K562 (cell line): ENCODE measurements at regions not wholly inside any gene's neighbourhood (a gene's known extent, or its start where the extent isn't known, plus 50 kb on each side); places are given as distances from the start of the nearest gene placed in this dataset.

Source experiments
- ATAC-seq: fragments of 200-7000 bp; cut with Tn5 transposase; 3 replicates; pipeline ENCODE4 v1.9.1; 2020; ENCODE audit warnings: moderate library complexity
- BruUV-seq: library from RNA; stranded (reverse); fragments of 400-500 nt; replicated peaks from 2 replicates; lab custom pipeline; 2021; lab: Mats Ljungman, UMichigan
- CTCF ChIA-PET: fragments of 300-600 bp; formaldehyde crosslinking; extraction: SDS; loops from one replicate; lab custom pipeline; 2021; ENCODE audit warnings: low intra/inter-chr PET ratio; lab: Yijun Ruan, JAX
- POLR2A ChIA-PET: fragments of 300-600, 350-650 bp; sonication (Branson Sonifier 250); formaldehyde crosslinking; extraction: SDS; loops from one replicate; lab custom pipeline; 2021; ENCODE audit warnings: antibody characterized with exemption, inconsistent platforms; lab: Yijun Ruan, JAX
- DNase-seq, 4 experiments: peaks; one replicate each; pipeline versions ENCODE4 v3.0.0 to v3.0.0-alpha.2; 2011 to 2018; ENCODE audit warnings: low spot score in 3 of 4, mixed read lengths in 3 of 4; ENCODE audit errors: extremely low read depth in 1 of 4
- FAIRE-seq: peaks from 2 replicates; lab custom pipeline; 2011; peaks lifted over from hg19 to GRCh38; lab: Jason Lieb, UNC
- H2AFZ ChIP-seq: 2 replicates; pipeline ENCODE4 v1.6.0; 2011; ENCODE audit warnings: low read depth, low read length, control low read depth, inconsistent platforms
- H3K27ac ChIP-seq: fragments of 200-600 bp; 3 replicates; pipeline ENCODE4 v1.8.0; 2011; ENCODE audit warnings: low read depth, mild to moderate bottlenecking, control low read depth, inconsistent platforms, low read length, moderate library complexity, mixed read lengths; ENCODE audit errors: extremely low read depth
- H3K27me3 ChIP-seq, 2 experiments: fragments of 300-600 bp in 1 of 2; 2 replicates in 1 of 2; 3 replicates in 1 of 2; pipeline versions ENCODE4 v1.6.0 to v1.8.0; 2011; ENCODE audit warnings: inconsistent platforms in 2 of 2, low read length in 2 of 2, mild to moderate bottlenecking in 1 of 2, mixed read lengths in 1 of 2, moderate library complexity in 1 of 2; ENCODE audit not compliant: control insufficient read depth in 2 of 2, insufficient read depth in 2 of 2
- H3K36me3 ChIP-seq: fragments of 300-600 bp; 3 replicates; pipeline ENCODE4 v1.8.0; 2011; ENCODE audit warnings: mild to moderate bottlenecking, low read length, inconsistent platforms; ENCODE audit not compliant: control insufficient read depth, insufficient read depth
- H3K4me1 ChIP-seq, 2 experiments: fragments of 200-600 bp in 1 of 2; replicated peaks in 1 of 2; 2 replicates in 1 of 2; 3 replicates in 1 of 2; pipeline versions ENCODE4 v1.5.1 to v1.8.0; 2011; ENCODE audit warnings: inconsistent platforms in 2 of 2, low read length in 2 of 2, mild to moderate bottlenecking in 1 of 2, mixed read lengths in 1 of 2, moderate library complexity in 1 of 2; ENCODE audit not compliant: control insufficient read depth in 2 of 2, insufficient read depth in 2 of 2
- H3K4me2 ChIP-seq: 2 replicates; pipeline ENCODE4 v1.6.1; 2011; ENCODE audit warnings: low read length, control low read depth, inconsistent platforms, mixed read lengths; ENCODE audit not compliant: insufficient read depth
- H3K4me3 ChIP-seq: fragments of 200-600 bp; sonication (generic), shearing (Covaris generic); 2 replicates; pipeline ENCODE4 v1.5.1; 2016; ENCODE audit warnings: control low read depth, inconsistent platforms
- H3K79me2 ChIP-seq: fragments of 200-600 bp; 3 replicates; pipeline ENCODE4 v1.8.0; 2011; ENCODE audit warnings: low read length, inconsistent platforms; ENCODE audit not compliant: control insufficient read depth, insufficient read depth
- H3K9ac ChIP-seq, 2 experiments: 2 replicates each; pipeline versions ENCODE4 v1.6.0 to v1.6.1; 2011; ENCODE audit warnings: low read depth in 2 of 2, low read length in 2 of 2, control low read depth in 1 of 2, inconsistent platforms in 1 of 2, mild to moderate bottlenecking in 1 of 2, mixed read lengths in 1 of 2; ENCODE audit not compliant: insufficient read depth in 1 of 2
- H3K9me1 ChIP-seq: one replicate; pipeline ENCODE4 v1.6.0; 2011; ENCODE audit warnings: inconsistent platforms, mild to moderate bottlenecking, low read length, moderate library complexity; ENCODE audit not compliant: control insufficient read depth, insufficient read depth
- H3K9me3 ChIP-seq: replicated peaks from 2 replicates; pipeline ENCODE4 v1.5.1; 2011; ENCODE audit warnings: low read depth, low read length, inconsistent platforms; ENCODE audit not compliant: control insufficient read depth, insufficient read depth
- H4K20me1 ChIP-seq: replicated peaks from 2 replicates; pipeline ENCODE4 v1.6.1; 2011; ENCODE audit warnings: low read length, inconsistent platforms, mixed read lengths; ENCODE audit not compliant: control insufficient read depth, insufficient read depth
- CREB1 ChIP-seq, 2 experiments: sonication (generic) in 1 of 2; formaldehyde crosslinking in 1 of 2; IDR thresholded peaks; 2 replicates each; pipeline versions ENCODE4 v1.6.1 to v1.8.0; 2012 to 2022; ENCODE audit warnings: inconsistent platforms in 1 of 2, mild to moderate bottlenecking in 1 of 2, missing genetic modification reagents in 1 of 2, moderate library complexity in 1 of 2
- DPF2 ChIP-seq: fragments of 450-650 bp; IDR thresholded peaks from 2 replicates; pipeline ENCODE4 v1.6.1; 2016
- ELF4 ChIP-seq: fragments of 450-650 bp; formaldehyde crosslinking; IDR thresholded peaks from 2 replicates; pipeline ENCODE4 v1.4.0; 2022; ENCODE audit warnings: missing genetic modification characterization
- ETV5 ChIP-seq: sonication (generic); formaldehyde crosslinking; IDR thresholded peaks from 2 replicates; pipeline ENCODE4 v1.4.0; 2020; ENCODE audit warnings: low read depth, mild to moderate bottlenecking, missing genetic modification reagents
- FOXJ2 ChIP-seq: fragments of 200-800 bp; sonication (Bioruptor generic); IDR thresholded peaks from 2 replicates; pipeline ENCODE4 v1.6.1; 2016; ENCODE audit warnings: missing genetic modification characterization, missing compliant biosample characterization
- NFIC ChIP-seq: fragments of 450-650 bp; IDR thresholded peaks from 2 replicates; pipeline ENCODE4 v1.6.1; 2017; ENCODE audit warnings: mild to moderate bottlenecking, inconsistent platforms
- PRMT5 ChIP-seq: sonication (generic); formaldehyde crosslinking; IDR thresholded peaks from 2 replicates; pipeline ENCODE4 v1.5.0; 2020; ENCODE audit warnings: missing genetic modification reagents
- SMARCB1 ChIP-seq: IDR thresholded peaks from 2 replicates; pipeline ENCODE4 v1.6.1; 2011; ENCODE audit warnings: improper control_type of control experiment, low read depth; ENCODE audit not compliant: insufficient read length
- SMC3 ChIP-seq: conservative IDR thresholded peaks from 2 replicates; pipeline ENCODE4 v1.6.1; 2011; ENCODE audit warnings: low read depth, low read length, improper control_type of control experiment; ENCODE audit not compliant: insufficient read depth
- ZNF174 ChIP-seq: fragments of 250-450 bp; sonication (Bioruptor Pico); IDR thresholded peaks from 2 replicates; pipeline ENCODE4 v1.4.0; 2020; ENCODE audit warnings: mild to moderate bottlenecking
- WGBS: fragments of 100-300 bp; shearing (Covaris generic); methylation state at CpG from one replicate; pipeline ENCODE4 v1.1.6; 2016; ENCODE audit warnings: low coverage, mixed read lengths; ENCODE audit not compliant: insufficient coverage; ENCODE audit errors: missing lambda C conversion rate; 5-methylcytosine and 5-hydroxymethylcytosine counted together
- in situ Hi-C: fragments of 300-500 bp; cut with MboI; formaldehyde crosslinking; loops from 4 replicates; pipeline ENCODE4 v1.15.0; 2018; ENCODE audit warnings: inconsistent platforms, mixed read lengths
- intact Hi-C: fragments of 100-400 bp; cut with micrococcal nuclease; formaldehyde crosslinking; loops from 2 replicates; pipeline ENCODE4 v1.14.2; 2022
- TF ChIP-seq, protein P1 (sequence below), 2 experiments: fragments of 450-650 bp in 1 of 2; sonication (generic) in 1 of 2; formaldehyde crosslinking; conservative IDR thresholded peaks; 2 replicates each; pipeline versions ENCODE4 v1.4.0 to v1.8.1; 2020 to 2022; ENCODE audit warnings: mild to moderate bottlenecking in 1 of 2, missing genetic modification reagents in 1 of 2
- TF ChIP-seq, protein P2 (sequence below): fragments of 450-650 bp; conservative IDR thresholded peaks from 2 replicates; pipeline ENCODE4 v1.6.1; 2016; ENCODE audit warnings: missing genetic modification characterization, low read depth, mild to moderate bottlenecking, control low read depth, missing compliant biosample characterization
- TF ChIP-seq, protein P3 (sequence below): conservative IDR thresholded peaks from 2 replicates; pipeline ENCODE4 v1.6.1; 2011; ENCODE audit warnings: low read depth, mild to moderate bottlenecking, low read length; ENCODE audit not compliant: control insufficient read depth
- TF ChIP-seq, protein P4 (sequence below), 2 experiments: fragments of 450-650 bp; IDR thresholded peaks; 2 replicates each; pipeline ENCODE4 v1.6.1; 2016

DNA sequence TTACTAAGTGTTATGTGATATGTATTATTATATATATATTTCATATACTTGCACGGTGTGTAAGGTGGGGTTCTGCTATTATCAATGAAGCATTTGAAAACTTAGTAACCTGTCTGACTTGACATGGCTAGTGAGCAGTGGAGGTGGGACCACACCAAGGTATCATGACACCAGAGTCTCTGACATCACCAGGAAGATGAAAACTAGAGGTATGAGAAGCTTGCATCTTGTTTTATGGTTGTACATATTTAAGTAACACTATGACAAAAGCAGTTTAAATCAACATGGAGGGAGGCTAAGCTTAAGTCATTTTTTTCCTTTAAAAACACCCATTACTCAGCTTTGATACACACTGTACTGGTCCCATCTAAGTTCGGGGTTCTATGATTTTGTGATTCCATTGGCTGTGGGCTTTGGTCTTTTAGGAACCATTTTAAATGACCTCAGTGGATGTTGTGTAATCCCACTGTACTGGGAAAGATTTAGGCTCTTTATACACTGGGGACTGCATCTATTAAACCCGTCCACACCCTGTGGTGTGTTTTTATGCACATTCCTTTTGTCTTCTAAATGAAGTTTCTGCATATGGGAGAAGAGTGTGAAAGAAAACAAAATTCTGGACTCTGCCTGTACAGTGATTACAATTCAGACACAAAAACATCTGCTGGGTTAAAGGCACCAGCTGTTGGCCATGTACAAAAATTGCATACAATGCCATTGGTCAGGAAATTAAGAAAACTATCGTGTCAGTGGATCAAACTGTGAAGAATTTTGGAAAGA, 570.6 kb downstream of the SPRY1 start:
- Histone ChIP-seq H3K27ac (no peak overlapping the region), H3K9ac (no peak overlapping the region), H2AFZ (no peak overlapping the region), H3K79me2 (no peaks in the 10 kb centered on the region), H3K4me2 (no peak overlapping the region), H3K4me1 (no peaks in the 10 kb centered on the region), H3K36me3 (no peaks in the 10 kb centered on the region), H3K9me1 (no peaks in the 10 kb centered on the region), H3K9me3 (0 out of 2 replicates have a peak, but pooled peaks cover 1% of the 10 kb centered on the region), H4K20me1 (no peaks in the 10 kb centered on the region)
- POLR2A ChIA-PET: no interaction called here
- DNase-seq: no peak
- no TSS peak for BruUV-seq
- FAIRE-seq: no peak
- 0% methylated on average over 4 of the region's 4 CpGs for WGBS
- ATAC-seq: no peak
- TF ChIP-seq CREB1 (IDR thresholded peaks at IDR 0.05) (no peak), CREB1 (CRISPR knock-in tag; IDR thresholded peaks at IDR 0.05) (no peak), ELF4 (CRISPR knock-in tag) (no peak), NFIC (no peak), DPF2 (no peak), PRMT5 (CRISPR knock-in tag) (no peak), FOXJ2 (no peak), SMARCB1 (no peak), ETV5 (CRISPR knock-in tag) (no peak), SMC3 (no peak), ZNF174 (CRISPR knock-in tag) (no peak)
- TF ChIP-seq, protein P1, sequence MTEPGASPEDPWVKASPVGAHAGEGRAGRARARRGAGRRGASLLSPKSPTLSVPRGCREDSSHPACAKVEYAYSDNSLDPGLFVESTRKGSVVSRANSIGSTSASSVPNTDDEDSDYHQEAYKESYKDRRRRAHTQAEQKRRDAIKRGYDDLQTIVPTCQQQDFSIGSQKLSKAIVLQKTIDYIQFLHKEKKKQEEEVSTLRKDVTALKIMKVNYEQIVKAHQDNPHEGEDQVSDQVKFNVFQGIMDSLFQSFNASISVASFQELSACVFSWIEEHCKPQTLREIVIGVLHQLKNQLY (CRISPR knock-in tag; conservative IDR thresholded peaks at IDR 0.05): no peak
- TF ChIP-seq, protein P2, sequence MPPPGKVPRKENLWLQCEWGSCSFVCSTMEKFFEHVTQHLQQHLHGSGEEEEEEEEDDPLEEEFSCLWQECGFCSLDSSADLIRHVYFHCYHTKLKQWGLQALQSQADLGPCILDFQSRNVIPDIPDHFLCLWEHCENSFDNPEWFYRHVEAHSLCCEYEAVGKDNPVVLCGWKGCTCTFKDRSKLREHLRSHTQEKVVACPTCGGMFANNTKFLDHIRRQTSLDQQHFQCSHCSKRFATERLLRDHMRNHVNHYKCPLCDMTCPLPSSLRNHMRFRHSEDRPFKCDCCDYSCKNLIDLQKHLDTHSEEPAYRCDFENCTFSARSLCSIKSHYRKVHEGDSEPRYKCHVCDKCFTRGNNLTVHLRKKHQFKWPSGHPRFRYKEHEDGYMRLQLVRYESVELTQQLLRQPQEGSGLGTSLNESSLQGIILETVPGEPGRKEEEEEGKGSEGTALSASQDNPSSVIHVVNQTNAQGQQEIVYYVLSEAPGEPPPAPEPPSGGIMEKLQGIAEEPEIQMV (tag): no peak
- TF ChIP-seq, protein P3, sequence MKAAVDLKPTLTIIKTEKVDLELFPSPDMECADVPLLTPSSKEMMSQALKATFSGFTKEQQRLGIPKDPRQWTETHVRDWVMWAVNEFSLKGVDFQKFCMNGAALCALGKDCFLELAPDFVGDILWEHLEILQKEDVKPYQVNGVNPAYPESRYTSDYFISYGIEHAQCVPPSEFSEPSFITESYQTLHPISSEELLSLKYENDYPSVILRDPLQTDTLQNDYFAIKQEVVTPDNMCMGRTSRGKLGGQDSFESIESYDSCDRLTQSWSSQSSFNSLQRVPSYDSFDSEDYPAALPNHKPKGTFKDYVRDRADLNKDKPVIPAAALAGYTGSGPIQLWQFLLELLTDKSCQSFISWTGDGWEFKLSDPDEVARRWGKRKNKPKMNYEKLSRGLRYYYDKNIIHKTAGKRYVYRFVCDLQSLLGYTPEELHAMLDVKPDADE: no peak
- TF ChIP-seq, protein P4, sequence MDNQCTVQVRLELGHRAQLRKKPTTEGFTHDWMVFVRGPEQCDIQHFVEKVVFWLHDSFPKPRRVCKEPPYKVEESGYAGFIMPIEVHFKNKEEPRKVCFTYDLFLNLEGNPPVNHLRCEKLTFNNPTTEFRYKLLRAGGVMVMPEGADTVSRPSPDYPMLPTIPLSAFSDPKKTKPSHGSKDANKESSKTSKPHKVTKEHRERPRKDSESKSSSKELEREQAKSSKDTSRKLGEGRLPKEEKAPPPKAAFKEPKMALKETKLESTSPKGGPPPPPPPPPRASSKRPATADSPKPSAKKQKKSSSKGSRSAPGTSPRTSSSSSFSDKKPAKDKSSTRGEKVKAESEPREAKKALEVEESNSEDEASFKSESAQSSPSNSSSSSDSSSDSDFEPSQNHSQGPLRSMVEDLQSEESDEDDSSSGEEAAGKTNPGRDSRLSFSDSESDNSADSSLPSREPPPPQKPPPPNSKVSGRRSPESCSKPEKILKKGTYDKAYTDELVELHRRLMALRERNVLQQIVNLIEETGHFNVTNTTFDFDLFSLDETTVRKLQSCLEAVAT (IDR thresholded peaks at IDR 0.05): no peak
- TF ChIP-seq, all 486 proteins: peak for 0
- intact Hi-C loops: no loop called here
- Histone ChIP-seq H3K4me3 (no peak overlapping the region), H3K27me3 (no peaks in the 10 kb centered on the region)
- in situ Hi-C loops: no loop called here
- CTCF ChIA-PET: no interaction called here
